Right ventricle myocardium superior (tissue), 1 donor: ENCODE measurements at regions not wholly inside any gene's neighbourhood (a gene's known extent, or its start where the extent isn't known, plus 50 kb on each side); places are given as distances from the start of the nearest gene placed in this dataset.
A peak's percentile ranks its signal among the peaks of the same experiment; 100 is the strongest.
"Not testable (repeated sequence)": the region's sequence is repeated elsewhere in the genome, so short reads cannot be mapped to it uniquely, and the experiment has no call there.

Experiments
- ATAC-seq: fragments of 200-7000 bp; cut with Tn5 transposase; one replicate; pipeline ENCODE4 v1.9.1; 2020; ENCODE audit warnings: mild to moderate bottlenecking; ENCODE audit not compliant: poor library complexity
- DNase-seq: peaks from one replicate; pipeline ENCODE4 v3.0.0-alpha.2; 2020
- intact Hi-C: fragments of 100-400 bp; cut with DNase I; formaldehyde crosslinking; loops from one replicate; pipeline ENCODE4 v1.11.2; 2022
- donor health status: DM: no; HTN: yes; CAD: no; lungs with severe emphysema.

DNA sequence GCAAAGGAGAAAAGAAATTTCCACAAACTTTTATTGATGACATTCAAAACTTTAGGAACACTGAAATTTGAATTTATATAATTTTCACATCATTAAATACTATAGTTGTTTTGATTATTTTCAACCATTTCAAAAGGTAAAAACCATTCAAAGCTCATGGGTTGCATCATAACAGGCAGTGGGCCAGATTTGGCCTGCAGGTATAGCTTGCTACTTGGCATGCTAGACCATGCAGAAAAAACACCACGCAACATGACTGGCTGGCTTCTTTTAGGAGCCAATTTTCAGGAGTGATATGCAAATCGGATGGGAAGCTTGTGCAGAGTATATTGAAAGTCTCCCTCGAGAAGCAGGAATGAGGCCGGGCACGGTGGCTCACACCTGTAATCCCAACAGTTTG is 144.8 kb downstream of the GLUL start:
- intact Hi-C loops = no loop called here
- DNase-seq = no peak
- no peak for ATAC-seq

DNA sequence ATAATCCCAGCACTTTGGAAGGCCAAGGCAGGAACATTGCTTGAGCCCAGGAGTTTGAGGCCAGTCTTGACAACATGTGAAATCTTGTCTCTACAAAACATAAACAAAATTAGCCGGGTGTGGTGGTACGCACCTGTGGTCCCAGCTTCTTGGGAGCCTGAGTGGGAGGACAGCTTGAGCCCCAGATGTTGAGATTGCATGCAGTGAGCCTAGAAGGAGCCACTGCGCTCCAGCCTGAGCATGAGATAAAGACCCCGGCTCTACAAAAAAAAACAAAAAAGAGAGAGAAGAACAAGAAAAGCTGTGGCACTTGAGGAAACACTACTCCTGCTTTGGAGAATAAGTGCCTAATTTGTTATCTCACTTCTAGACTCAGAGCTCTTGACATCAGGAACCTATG is 146.6 kb downstream of the GLUL start:
- intact Hi-C loops = no loop called here
- no peak for ATAC-seq
- no peak for DNase-seq

DNA sequence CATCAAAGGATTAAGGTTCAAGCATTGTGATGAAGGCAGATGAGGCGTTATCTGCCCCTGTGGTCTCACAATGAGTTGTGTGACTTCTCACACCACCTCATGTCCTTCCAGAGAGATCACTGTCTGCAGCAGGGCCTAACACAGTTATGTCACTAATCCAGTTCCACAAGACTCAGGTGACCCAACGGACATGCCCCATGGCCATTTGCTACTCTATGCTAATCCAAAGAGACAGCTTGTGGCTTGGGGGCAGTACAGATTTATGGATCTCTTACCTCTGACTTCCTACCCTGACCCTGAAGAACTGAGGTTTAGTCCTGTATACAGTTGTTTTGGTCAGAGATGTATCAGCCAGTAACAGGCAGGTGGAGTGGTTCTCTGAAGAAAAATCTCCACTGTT is 147.1 kb downstream of the GLUL start:
- ATAC-seq (no peak), DNase-seq (no peak)
- intact Hi-C loops = no loop called here

DNA sequence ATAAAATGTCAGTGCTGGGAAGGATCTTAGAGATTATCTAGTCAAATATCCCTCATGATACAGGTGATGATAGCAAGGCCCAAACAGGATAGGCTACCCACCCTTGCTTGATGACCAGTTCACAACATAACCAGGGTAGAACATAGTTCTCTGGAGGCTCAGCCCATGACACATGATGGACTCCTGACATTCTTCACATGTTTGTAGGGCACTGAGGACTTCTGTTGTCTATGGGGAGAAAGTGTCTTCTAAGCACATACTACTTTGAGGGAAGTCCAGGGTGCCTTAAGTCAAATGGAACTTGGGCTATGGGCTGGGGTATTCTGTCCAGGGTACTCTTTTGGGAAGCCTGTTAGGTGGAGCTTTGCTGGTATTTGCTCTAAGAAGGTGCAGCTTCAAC is 148.9 kb downstream of the GLUL start:
- ATAC-seq (no peak), DNase-seq (no peak)
- intact Hi-C loops = no loop called here

DNA sequence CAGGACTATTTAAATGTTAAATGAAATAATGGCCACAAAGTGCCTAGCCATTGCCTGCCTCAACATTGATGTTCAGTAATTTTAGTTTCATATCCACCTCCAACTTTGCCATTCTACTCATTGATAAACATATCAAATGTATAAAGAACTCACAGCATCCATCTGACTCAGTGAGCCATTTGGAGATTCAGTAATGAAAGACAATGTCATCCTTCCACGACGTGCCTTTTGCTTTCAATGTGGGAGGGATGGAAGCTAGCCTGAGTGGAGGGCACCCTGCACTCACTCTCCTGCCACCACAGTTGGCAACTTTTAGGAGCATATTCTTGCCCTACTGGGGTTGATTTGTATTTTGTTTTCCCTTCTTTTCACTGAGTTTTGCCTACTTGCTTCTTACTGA is 151.5 kb downstream of the GLUL start:
- DNase-seq (no peak), ATAC-seq (no peak)
- intact Hi-C loops = no loop called here

DNA sequence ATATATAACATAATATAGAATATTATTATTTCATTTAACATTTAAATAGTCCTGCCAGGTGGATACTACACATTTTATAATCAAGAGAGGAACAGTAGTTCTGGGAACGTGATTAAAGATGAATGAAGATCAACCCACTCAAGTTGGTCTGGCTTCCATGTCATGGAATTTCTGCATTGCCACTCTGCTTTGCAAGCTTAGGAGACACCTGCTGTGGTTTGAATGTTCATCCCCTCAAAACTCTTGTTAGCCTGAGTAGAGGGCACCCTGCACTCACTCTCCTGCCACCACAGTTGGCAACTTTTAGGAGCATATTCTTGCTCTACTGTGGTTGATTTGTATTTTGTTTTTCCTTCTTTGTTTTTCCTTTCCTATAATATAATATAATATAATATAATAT is 153.2 kb downstream of the GLUL start:
- ATAC-seq (no peak), DNase-seq (no peak)
- intact Hi-C loops = no loop called here

DNA sequence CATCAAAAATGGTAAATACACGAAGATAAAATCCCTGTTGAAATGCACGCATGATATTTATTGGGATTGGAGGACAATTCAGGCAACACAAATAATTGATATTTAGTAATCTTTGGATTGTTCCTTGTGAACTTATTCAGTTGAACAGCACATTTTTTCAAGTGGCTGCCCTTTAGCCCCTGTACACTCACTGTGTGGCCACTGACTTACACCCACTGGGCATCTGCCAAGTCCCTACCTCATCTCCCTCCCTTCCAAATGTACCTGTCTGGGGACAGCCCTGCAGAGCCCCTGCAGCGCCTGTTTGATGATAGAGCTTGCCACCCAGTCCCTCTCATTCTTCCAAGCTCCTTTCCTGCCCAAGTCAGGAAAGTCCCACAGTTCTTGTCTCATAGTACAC is 154.3 kb downstream of the GLUL start:
- ATAC-seq = no peak
- DNase-seq = no peak
- intact Hi-C loops = no loop called here

DNA sequence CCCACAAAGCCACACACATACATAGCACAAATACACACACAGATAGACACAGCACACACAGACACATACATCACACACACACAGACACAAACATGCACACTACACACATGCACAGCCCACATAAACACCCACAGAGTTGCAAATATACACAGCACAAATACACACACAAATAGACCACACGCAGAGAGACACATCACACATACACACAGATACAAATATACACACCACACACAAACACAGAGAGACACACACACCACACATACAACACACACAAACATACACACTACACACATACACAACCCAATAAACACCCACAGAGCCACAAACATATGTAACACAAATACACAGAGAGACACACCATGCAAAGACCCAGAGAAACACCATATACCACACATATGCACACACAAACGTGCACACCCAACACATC is 154.9 kb downstream of the GLUL start:
- intact Hi-C loops = no loop called here
- DNase-seq = no peak
- no peak for ATAC-seq

DNA sequence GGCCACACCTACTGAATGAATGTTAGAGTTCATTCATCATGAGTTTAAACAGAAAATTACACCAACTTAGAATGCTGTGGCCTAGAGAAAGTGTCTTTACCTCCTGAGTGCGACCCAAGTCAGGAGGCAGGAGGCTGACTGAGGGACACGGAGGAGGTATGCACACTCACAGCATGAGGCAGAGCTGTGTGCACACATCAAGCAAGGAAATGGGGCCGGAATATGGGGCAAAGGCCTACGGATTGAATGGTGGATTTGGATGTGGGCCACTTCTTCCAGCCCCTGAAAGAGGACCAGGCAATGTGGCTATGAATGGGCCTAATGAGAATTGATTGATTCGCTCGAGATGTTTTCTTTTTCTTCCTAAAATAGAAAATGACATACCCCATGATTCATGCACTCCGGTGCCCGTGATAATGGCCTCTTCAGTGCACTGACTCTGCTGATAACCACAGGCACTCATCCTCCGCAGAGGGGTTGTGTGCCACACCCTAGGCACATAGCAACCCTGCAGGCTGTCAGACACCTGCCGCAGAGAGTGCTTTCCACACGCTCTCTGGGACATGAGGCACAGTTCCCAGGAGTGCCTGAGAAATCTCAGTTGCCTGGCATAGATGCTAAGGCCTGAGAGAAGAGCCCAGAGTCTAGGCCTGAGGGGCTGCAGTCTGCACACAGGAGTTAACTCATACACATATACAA is 155.5 kb downstream of the GLUL start:
- intact Hi-C loops = no loop called here
- DNase-seq = peak; percentile 49

DNA sequence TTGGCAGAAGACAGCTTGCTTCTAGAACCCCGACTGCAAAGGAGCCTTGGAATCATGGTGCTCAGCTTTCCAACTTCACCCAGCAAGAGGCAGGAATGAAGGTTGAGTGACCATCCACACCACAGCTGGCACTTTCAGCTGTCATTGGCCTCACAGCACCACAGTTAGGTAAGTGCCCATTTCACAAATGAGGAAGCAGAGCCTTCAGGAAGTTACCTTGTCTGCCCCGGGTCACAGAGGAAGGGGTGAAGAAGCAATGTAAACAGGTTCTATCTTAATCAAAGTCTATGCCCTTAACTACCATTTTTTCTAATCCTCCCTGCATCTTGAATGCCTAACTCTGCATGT is 156.0 kb downstream of the GLUL start:
- ATAC-seq (no peak), DNase-seq (no peak)
- intact Hi-C loops = no loop called here

More for the DNA sequence above, 155.5 kb downstream of the GLUL start:
- ATAC-seq = peak; percentile 93

DNA sequence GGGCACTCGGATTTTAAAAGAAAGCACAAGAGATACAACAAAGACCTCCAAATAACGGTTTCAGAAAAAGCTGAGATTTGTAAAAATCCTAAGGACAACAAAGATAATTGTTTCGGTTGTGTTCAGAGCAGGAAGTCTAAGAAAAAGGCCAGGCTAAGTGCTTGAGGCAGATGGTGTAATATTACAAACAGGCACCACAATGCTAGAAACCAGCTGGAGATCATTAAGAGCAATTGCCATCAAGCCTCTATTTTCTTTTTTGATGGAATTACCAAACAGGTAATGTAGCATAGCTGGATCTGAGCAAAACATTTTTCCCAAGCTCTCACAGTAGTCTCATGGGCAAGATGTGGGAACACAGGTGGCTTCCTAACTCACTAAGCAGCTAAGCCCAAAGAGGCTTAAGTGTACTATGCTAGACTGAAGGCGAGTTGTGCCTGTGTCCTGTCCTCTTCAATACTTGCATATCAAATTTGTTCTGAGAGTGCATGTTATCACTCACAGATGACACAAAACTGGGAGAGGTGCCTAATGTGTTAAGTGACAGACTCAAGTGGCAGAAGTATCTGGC is 161.6 kb downstream of the GLUL start:
- DNase-seq (no peak), ATAC-seq (peak; percentile 84)
- intact Hi-C loops = no loop called here

DNA sequence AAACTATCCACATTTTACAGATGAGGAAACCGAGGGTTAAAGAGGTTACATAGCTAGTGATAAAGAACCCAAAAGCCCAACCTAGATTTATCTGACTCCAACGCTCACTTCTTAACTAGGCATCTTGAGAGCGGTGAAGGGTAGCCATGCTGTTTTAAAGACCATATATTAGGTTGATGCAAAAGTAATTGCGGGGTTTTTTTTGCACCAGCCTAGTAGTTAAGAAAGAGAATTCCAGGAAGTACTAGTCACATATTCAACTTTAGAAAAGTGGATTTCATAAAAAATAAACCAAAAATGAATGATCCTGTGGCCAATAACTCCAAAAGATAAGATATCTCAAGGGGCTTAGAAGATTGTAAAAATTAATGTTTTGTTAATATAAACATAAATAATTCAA is 162.1 kb downstream of the GLUL start:
- no peak for DNase-seq
- intact Hi-C loops = no loop called here
- ATAC-seq = no peak

DNA sequence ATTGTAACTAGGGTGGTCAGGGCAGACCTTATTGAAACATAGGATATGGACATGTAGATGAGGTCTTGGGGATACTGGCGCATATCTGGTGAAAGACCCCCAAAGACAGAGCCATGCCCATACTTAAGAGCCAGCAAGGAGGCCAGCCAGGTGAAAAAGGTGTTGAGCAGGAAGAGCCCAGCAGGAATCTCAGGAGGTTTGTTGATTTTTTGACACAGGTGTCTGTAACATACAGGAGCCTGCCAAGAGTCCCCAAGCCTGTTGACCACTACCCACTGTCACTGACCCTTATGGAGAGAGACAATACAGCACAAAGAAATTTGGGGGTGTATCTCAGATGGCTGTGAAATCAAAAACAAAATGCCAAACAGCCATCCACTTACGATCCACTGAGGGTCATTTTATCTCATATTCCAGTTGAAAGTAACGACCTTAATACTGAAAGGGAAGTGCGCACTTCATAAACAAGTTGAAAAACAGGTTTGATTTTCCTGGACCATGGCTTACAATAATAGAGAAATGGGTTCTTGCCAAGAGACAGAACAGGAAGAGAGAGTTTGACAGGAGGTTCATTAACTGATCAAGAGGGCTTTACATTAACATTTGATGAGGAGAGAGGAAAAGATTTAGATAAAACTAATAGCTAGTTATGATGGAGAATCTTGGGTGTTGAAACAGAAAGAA is 163.6 kb downstream of the GLUL start:
- DNase-seq (no peak), ATAC-seq (no peak)
- intact Hi-C loops = no loop called here

DNA sequence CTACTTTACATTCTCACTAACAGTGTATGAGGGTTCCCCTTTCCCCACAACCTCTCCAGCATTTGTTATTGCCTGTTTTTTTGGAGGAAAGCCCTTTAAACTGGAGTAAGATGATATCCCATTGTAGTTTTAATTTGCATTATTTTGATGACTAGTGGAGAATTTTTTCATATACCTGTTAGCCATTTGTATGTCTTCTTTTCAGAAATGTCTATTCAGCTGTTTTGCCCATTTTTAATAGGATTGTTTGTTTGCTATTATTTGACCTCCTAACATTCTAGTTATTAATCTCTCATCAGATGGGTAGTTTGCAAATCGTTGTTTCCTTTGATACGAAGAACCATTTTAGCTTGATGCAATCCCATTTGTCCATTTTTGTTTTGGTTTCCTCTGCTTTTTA is 165.0 kb downstream of the GLUL start:
- intact Hi-C loops = no loop called here
- DNase-seq (no peak), ATAC-seq (no peak)

DNA sequence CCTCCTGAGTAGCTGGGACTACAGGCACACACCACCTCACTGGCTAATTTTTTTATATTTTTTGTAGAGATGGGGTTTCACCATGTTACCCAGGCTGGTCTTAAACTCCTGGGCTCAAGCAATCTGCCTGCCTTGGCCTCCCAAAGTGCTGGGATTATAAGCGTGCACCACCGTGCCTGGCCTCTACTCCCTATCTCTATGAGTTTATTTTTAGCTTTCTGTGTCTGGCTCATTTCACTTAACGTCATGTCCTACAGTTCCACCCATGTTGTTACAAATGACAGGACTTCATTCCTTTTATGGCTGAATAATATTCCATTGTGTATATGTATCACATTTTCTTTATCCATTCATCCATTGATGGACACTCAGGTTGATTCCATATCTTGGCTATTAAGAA is 164.2 kb upstream of the ZNF648 start:
- DNase-seq, intact Hi-C loops: not testable (repeated sequence)
- peak; percentile 71 for ATAC-seq

DNA sequence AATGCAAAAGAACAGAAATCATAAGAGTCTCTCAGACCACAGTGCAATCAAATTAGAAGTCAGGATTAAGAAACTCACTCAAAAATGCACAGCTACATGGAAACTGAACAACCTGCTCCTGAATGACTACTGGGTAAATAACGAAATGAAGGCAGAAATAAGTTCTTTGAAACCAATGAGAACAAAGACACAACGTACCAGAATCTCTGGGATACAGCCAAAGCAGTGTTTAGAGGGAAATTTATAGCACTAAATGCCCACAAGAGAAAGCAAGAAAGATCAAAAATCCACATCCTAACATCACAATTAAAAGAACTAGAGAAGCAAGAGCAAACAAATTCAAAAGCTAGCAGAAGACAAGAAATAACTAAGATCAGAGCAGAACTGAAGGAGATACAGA is 160.5 kb upstream of the ZNF648 start:
- intact Hi-C loops, ATAC-seq, DNase-seq: not testable (repeated sequence)

DNA sequence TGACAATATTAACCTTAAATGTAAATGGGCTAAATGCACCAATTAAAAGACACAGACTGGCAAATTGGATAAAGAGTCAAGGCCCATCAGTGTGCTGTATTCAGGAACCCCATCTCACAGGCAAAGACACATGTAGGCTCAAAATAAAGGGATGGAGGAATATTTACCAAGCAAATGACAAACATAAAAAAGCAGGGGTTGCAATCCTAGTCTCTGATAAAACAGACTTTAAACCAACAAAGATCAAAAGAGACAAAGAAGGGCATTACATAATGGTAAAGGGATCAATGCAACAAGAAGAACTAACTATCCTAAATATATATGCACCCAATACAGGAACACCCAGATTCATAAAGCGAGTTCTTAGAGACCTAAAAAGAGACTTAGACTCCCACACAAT is 159.9 kb upstream of the ZNF648 start:
- DNase-seq, intact Hi-C loops, ATAC-seq: not testable (repeated sequence)

DNA sequence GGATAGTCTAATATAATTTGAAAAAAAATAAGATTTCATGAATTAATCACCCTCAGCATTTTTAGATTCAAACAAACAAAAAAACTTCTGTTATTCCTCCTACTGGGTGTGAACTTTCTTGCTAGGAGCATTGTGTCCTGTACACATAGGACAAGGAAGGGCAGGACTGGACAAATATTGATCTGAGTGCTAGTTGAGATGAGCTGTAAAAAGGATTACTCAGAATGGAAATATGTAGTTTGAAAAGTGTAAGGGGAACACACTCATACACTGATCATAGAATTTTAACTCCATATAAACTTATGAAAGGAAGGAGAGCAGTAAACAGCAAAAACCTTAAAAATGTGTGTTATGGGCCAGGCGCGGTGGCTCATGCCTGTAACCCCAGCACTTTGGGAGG is 156.5 kb upstream of the ZNF648 start:
- DNase-seq (no peak), ATAC-seq (no peak)
- intact Hi-C loops = no loop called here

DNA sequence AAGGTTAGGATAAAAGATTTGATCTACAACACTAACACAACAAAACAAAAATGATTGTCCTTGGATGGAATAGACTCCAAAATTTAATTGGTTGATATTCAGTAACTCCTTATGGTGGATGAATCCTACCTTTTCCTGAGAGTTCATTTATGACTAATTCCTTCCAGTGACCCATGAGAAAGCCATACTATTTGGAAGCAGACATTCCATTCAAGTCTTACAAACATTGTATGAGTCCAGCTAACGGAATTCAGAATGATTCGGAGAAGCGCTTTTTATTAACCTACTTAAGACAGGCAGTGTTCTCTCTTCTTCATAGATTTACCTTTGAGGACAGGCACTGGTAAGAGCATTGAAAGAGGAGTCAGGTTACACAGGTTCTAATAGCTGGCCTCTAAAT is 155.6 kb upstream of the ZNF648 start:
- ATAC-seq = no peak
- DNase-seq = no peak
- intact Hi-C loops = no loop called here

DNA sequence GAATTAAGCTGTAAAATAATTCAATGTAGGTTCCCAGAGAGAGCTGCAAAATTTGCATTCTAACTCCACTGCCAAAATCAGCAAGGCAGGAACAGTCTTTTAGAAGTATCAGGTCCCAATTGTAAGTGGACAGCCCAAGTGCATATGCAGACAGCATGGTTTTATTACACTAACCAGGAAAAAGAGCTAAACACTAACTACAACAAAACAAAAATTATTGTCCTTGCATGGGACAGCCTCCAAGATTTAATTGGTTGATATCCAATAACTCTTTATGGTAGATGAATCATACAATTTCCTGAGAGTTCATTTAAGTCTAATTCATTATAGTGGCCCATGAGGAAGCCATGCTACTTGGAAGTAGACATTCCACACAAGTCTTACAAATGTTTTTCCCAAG is 154.3 kb upstream of the ZNF648 start:
- intact Hi-C loops = no loop called here
- DNase-seq (no peak), ATAC-seq (no peak)
